ENCODE measurements at regions not wholly inside any gene's neighbourhood (a gene's known extent, or its start where the extent isn't known, plus 50 kb on each side); places are given as distances from the start of the nearest gene placed in this dataset.
A peak's percentile ranks its signal among the peaks of the same experiment; 100 is the strongest.
"Not testable (repeated sequence)": the region's sequence is repeated elsewhere in the genome, so short reads cannot be mapped to it uniquely, and the experiment has no call there.

- peak; percentile 42 for TF ChIP-seq CTCF (IDR thresholded peaks at IDR 0.05)
- CTCF ChIA-PET; H3K4me3 ChIP-seq (ENCODE audit: control extremely low read depth in 1 of 5, extremely low read depth in 1 of 5, insufficient read depth in 1 of 5, low read depth in 2 of 5, low read length in 4 of 5); H2AFZ ChIP-seq (ENCODE audit: insufficient read depth, low read depth, low read length, poor library complexity, severe bottlenecking); H3K27ac ChIP-seq (ENCODE audit: low read length in 2 of 2); H3K27ac Mint-ChIP-seq; H3K27me3 ChIP-seq (replicated peaks in 1 of 4; ENCODE audit: control extremely low read depth in 1 of 4, control insufficient read depth in 3 of 4, insufficient read depth in 4 of 4, low read length in 3 of 4); H3K4me1 ChIP-seq (ENCODE audit: control insufficient read depth in 2 of 2, insufficient read depth in 2 of 2, low read length in 2 of 2); H3K4me3 Mint-ChIP-seq; H3K4me2 ChIP-seq (replicated peaks; ENCODE audit: low read depth, low read length, poor library complexity, severe bottlenecking); H3K36me3 ChIP-seq (replicated peaks in 1 of 2; ENCODE audit: control extremely low read depth in 1 of 2, control insufficient read depth in 1 of 2, extremely low read depth in 1 of 2, insufficient read depth in 2 of 2, low read length in 1 of 2); H3K27me3 Mint-ChIP-seq; H3K9me3 Mint-ChIP-seq (ENCODE audit: insufficient read depth); H3K9me3 ChIP-seq (ENCODE audit: control extremely low read depth in 1 of 3, control insufficient read depth in 2 of 3, insufficient read depth in 1 of 3, low read length in 2 of 3); ATAC-seq (ENCODE audit: low read depth); POLR2A ChIA-PET; intact Hi-C loops (cut with micrococcal nuclease); H3K79me2 ChIP-seq (ENCODE audit: control insufficient read depth, insufficient read depth, low read length); H4K20me1 ChIP-seq (ENCODE audit: control insufficient read depth, insufficient read depth, low read length, poor library complexity, severe bottlenecking); H3K9ac ChIP-seq (ENCODE audit: low read length); H3K4me1 Mint-ChIP-seq: not testable (repeated sequence)
- DNase-seq = peak; percentile 16
- WGBS (ENCODE audit: insufficient coverage) = no CpG with 5 or more reads among the region's 2 CpGs
Measured at GRCh38 chr4:118539412-118540077, 145.6 kb upstream of the METTL14 start.

GRCh38 chr4:118556576-118556975 is 128.6 kb upstream of the METTL14 start:
- H3K27ac ChIP-seq (ENCODE audit: low read length in 2 of 2); ATAC-seq (ENCODE audit: low read depth); H3K27me3 ChIP-seq (replicated peaks in 1 of 4; ENCODE audit: control extremely low read depth in 1 of 4, control insufficient read depth in 3 of 4, insufficient read depth in 4 of 4, low read length in 3 of 4); H3K36me3 ChIP-seq (replicated peaks in 1 of 2; ENCODE audit: control extremely low read depth in 1 of 2, control insufficient read depth in 1 of 2, extremely low read depth in 1 of 2, insufficient read depth in 2 of 2, low read length in 1 of 2); H3K4me3 Mint-ChIP-seq; H3K79me2 ChIP-seq (ENCODE audit: control insufficient read depth, insufficient read depth, low read length); H3K4me2 ChIP-seq (replicated peaks; ENCODE audit: low read depth, low read length, poor library complexity, severe bottlenecking); H3K27ac Mint-ChIP-seq; DNase-seq; intact Hi-C loops (cut with micrococcal nuclease); H2AFZ ChIP-seq (ENCODE audit: insufficient read depth, low read depth, low read length, poor library complexity, severe bottlenecking); H3K9ac ChIP-seq (ENCODE audit: low read length); H3K4me3 ChIP-seq (ENCODE audit: control extremely low read depth in 1 of 5, extremely low read depth in 1 of 5, insufficient read depth in 1 of 5, low read depth in 2 of 5, low read length in 4 of 5); H4K20me1 ChIP-seq (ENCODE audit: control insufficient read depth, insufficient read depth, low read length, poor library complexity, severe bottlenecking); H3K4me1 ChIP-seq (ENCODE audit: control insufficient read depth in 2 of 2, insufficient read depth in 2 of 2, low read length in 2 of 2); H3K9me3 ChIP-seq (ENCODE audit: control extremely low read depth in 1 of 3, control insufficient read depth in 2 of 3, insufficient read depth in 1 of 3, low read length in 2 of 3); POLR2A ChIA-PET; H3K4me1 Mint-ChIP-seq; H3K27me3 Mint-ChIP-seq; H3K9me3 Mint-ChIP-seq (ENCODE audit: insufficient read depth): not testable (repeated sequence)
- CTCF ChIA-PET = interaction anchor here (0.7 kb wide), 1 partner anchor 229 kb away, joined by 4 read pairs; no protein-coding TSS in a partner anchor
- 100% methylated on average over 3 of the region's 7 CpGs for WGBS (ENCODE audit: insufficient coverage)

All from B cell (primary cell).